Frontal cortex (tissue), 3 donors: ENCODE measurements at regions not wholly inside any gene's neighbourhood (a gene's known extent, or its start where the extent isn't known, plus 50 kb on each side); places are given as distances from the start of the nearest gene placed in this dataset.
"Not testable (repeated sequence)": the region's sequence is repeated elsewhere in the genome, so short reads cannot be mapped to it uniquely, and the experiment has no call there.

Source experiments
- DNase-seq, 2 donors: peaks; one replicate each; pipeline ENCODE4 v3.0.0; 2012; ENCODE audit warnings: low spot score in 2 of 2
- FAIRE-seq: peaks from 2 replicates; lab custom pipeline; 2012; peaks lifted over from hg19 to GRCh38; lab: Jason Lieb, UNC
- donor health status: control.
- donor health status: control.
- donor health status: control.

- DNase-seq, result no peak
- FAIRE-seq, result no peak
Observed at GRCh38 chr5:100252944-100253343, 282.2 kb upstream of the FAM174A start.

GRCh38 chr5:100252037-100252436, 283.1 kb upstream of the FAM174A start:
- DNase-seq (no peak), FAIRE-seq (no peak)

DNA sequence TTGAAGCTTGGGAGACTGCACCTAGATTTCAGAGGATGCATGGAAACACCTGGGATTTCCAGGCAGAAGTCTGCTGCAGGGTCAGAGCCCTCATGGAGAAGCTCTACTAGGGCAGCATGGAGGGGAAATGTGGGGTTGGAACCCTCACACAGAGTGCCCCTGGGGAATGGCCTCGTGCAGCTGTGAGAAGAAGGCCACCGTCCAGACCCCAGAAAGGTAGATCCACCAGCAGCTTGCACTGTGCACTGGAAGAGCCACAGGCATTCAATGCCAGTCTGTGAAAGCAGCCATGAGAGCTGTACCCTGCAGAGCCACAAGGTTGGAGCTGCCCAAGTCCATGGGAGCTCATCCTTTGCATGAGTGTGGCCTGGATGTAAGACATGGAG, 285.3 kb upstream of the FAM174A start:
- no peak for FAIRE-seq
- no peak for DNase-seq

DNA sequence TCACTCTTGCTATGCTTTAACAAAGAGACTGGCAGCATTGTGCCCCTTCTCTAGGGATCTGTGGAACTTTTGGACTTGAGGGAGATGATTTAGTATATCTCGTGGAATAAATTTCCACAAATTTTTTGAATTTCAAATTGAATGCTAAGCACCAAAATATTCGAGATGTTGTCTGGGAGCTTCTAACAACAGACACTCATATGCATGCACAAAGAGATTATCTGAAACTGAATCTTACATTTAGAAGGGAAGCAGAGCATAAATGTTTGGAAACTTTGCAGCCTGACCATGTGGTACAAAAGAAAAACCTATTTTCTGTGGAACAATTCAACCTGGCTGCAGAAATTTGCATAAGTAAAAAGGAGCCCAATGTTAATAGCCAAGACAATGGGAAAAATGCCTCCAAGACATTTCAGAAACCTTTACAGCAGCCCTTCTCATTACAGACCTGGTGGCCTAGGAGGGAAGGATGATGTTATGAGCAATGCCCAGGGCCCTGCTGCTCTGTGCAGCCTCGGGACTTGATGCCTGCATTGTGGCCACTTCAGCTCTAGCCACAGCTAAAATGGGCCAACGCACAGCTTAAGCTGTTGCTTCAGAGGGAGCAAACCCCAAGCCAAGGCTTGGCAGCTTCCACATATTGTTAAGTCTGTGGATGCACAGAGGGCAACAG, 285.8 kb upstream of the FAM174A start:
- FAIRE-seq (no peak), DNase-seq (no peak)

- FAIRE-seq, result no peak
- no peak for DNase-seq
Observed at GRCh38 chr5:100232736-100233135, 302.4 kb upstream of the FAM174A start.

DNA sequence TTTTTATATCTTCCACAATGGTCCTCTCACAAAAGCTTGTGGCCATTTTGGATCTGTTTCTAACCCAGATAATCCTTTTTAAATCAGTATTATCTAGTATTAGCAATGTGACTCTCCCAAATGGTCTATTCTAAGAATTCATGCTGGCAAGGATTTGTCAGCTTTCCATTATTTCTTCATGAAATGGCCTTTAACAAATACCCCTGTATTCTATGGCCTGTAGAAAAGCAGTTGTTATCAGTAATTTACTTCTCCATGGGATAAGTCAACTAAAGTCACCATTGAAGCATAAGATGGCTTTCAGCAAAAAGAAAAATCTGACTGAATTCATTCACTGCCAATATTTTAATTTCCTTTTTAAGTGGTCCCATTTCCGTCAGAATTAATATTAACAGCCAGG, 346.4 kb upstream of the FAM174A start:
- DNase-seq (no peak), FAIRE-seq (no peak)

- DNase-seq, result no peak
Observed at GRCh38 chr5:100188339-100188738, 346.8 kb upstream of the FAM174A start.

GRCh38 chr5:100186181-100186580, 349.0 kb upstream of the FAM174A start:
- no peak for FAIRE-seq
- DNase-seq, result no peak

More at GRCh38 chr5:100188339-100188738, 346.8 kb upstream of the FAM174A start:
- no peak for FAIRE-seq

DNA sequence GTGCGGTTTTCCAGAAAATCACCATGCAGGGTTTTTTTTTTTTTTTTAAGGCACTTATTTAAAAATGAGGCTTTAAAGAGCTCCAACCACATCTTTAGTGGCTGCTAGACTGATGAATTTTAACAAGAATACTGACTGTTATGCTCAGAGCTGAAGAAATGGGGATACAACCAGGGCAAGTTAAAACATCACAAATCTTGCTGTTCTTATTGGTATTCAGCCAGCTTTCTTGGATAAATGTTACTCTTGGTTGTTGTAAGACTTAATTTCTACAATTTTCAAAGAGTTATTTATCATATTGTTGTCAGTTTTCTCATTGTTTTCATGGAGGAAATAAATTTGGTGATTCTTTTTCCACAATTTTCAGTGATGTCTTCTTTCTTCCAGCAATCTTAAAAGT, 352.8 kb upstream of the FAM174A start:
- DNase-seq (no peak), FAIRE-seq (no peak)

DNA sequence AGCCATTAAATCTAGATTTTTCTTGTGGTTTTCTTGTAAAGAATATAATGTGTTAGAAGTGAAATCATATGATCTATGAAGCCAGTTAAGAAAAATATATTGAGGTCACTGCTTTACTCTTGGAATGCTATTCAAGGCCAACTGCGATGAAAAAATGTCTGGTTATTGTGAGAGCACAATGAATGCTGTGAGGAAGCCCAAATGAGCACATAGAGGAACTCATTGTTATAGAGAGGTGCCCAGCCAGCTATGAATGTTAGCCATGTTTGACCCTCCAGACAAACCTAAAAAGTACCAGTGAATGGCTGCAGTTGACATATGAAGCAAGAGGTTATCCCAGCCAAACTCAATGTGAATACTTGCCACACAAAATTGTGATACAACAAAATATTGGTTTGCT, 359.8 kb upstream of the FAM174A start:
- DNase-seq (no peak), FAIRE-seq (no peak)

DNA sequence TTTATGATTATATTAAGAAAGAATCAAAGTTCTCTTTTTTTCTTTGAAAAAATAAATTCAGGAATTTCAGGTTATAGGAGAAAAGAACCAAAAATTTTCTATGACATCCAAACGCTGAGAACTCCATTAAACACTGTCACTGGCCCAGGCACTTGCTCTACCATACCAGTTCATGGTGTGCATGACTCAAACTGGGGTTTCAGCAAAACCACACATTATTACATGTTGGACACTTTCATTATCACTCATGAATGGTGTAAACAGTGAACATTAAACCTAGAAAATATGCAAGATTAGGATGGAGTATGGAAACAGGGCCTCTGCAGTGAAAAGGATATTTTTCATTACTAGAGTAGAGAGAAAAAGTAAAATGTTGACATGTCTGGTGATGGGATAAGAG, 369.9 kb upstream of the FAM174A start:
- DNase-seq (no peak), FAIRE-seq (no peak)

GRCh38 chr5:100161868-100162267, 373.3 kb upstream of the FAM174A start:
- FAIRE-seq (no peak), DNase-seq (no peak)

GRCh38 chr5:100157066-100157465, 378.1 kb upstream of the FAM174A start:
- no peak for DNase-seq

DNA sequence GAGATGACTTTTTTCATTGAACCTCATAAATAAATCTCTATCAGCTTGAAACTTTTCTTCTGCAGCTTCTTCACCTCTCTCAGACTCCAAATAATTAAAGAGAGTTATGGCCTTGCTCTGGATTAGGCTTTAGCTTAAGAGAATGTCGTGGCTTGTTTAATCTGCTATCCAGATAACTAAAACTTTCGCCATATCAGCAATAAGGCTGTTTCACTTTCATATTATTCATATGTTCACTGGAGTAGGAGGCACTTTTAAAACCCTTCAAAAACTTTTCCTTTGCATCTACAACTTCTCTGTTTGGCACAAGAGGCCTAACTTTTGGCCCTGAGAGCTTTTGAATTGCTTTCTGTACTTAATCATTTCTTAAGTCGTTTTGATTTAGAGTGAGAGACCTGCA, 386.9 kb upstream of the FAM174A start:
- DNase-seq (no peak), FAIRE-seq (no peak)

More at GRCh38 chr5:100157066-100157465, 378.1 kb upstream of the FAM174A start:
- FAIRE-seq, result no peak

GRCh38 chr5:100142607-100143006, 392.6 kb upstream of the FAM174A start:
- FAIRE-seq (no peak), DNase-seq (no peak)

GRCh38 chr5:100131161-100131560, 404.0 kb upstream of the FAM174A start:
- DNase-seq (no peak), FAIRE-seq (no peak)

DNA sequence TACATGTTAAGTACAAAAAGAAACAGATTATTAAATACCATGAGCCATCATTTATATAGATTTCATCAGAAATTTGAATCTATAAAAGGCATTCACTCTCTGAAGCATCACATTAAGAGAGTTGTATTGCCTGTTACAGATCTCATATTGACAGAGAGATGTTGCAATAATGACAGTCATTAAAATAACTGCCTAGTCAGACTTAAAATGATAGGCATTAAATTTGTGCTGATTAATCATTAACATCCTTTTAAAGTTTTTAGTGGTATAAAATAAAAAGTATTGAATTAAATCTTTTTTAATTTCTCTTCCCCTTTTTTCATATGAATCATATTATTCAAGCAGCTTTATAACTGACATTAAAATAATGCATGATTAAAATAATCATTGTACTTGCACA, 404.9 kb upstream of the FAM174A start:
- no peak for FAIRE-seq
- no peak for DNase-seq

DNA sequence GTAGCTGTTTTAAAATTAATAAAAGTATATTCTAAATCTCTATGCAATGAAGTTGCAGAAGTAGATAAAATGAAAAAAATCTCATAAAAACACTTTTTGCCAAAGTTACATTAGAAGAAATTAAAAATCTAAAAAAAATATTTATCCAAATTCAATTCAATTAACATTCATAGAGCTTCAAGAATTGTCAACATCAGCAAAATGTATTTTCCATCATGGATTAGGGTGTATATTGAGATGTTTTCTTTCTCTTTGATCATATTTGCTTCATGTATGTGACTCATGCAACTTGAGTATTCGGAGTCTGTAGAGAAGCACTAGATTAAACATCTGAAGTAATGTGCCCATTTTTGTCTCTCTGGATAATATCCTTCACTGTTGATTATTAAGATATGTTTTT, 415.3 kb upstream of the FAM174A start:
- DNase-seq, result no peak
- no peak for FAIRE-seq

- DNase-seq, result no peak
- FAIRE-seq, result no peak
Observed at GRCh38 chr5:100110497-100110896, 424.7 kb upstream of the FAM174A start.

- no peak for FAIRE-seq
- DNase-seq, result no peak
Observed at GRCh38 chr5:100108883-100109282, 426.3 kb upstream of the FAM174A start.

DNA sequence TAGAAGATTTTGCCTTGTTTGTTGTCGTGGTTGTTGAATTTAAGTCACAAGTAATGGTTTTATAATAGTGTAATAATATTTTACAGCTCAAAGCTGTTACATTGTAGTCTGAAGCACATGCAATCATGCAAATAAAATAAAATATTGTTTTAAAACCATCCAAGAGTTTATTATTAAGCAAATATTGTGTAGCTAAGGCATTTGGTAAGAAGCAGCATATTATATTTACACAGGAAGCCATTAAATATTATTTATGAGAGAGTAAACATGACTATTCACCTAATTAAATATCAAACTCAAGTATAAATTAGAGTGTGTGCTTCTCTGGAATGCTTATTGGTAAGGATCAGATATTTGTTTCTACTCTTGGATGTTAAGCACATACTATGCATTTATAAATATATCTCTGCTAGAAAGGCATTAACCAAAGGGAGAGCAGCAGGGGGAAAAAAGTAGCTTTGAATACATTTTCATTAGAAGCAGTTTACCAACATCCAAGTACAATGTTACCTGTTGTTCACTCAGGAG, 431.5 kb upstream of the FAM174A start:
- not testable (repeated sequence) for DNase-seq
- peak; percentile 3 for FAIRE-seq

GRCh38 chr5:100101466-100101865, 433.7 kb upstream of the FAM174A start:
- not testable (repeated sequence) for FAIRE-seq, DNase-seq
